HepG2 (cell line): ENCODE measurements at regions not wholly inside any gene's neighbourhood (a gene's known extent, or its start where the extent isn't known, plus 50 kb on each side); places are given as distances from the start of the nearest gene placed in this dataset.

ENCODE experiments used
- CAMTA2 ChIP-seq: sonication (generic); formaldehyde crosslinking; IDR thresholded peaks from 2 replicates; pipeline ENCODE4 v1.4.0; 2020; ENCODE audit warnings: mild to moderate bottlenecking, missing genetic modification reagents, borderline replicate concordance
- CBFB ChIP-seq: sonication (generic); formaldehyde crosslinking; IDR thresholded peaks from 2 replicates; pipeline ENCODE4 v1.4.0; 2020; ENCODE audit warnings: missing genetic modification reagents
- ETV5 ChIP-seq: IDR thresholded peaks from 2 replicates; pipeline ENCODE4 v1.6.1; 2018; ENCODE audit warnings: missing biosample characterization, missing genetic modification reagents, inconsistent platforms, borderline replicate concordance
- HNRNPLL ChIP-seq: fragments of 200-400 bp; formaldehyde crosslinking; IDR thresholded peaks from 2 replicates; pipeline ENCODE4 v1.6.1; 2017; ENCODE audit warnings: mild to moderate bottlenecking, low read depth, low read length; ENCODE audit not compliant: poor library complexity, severe bottlenecking
- JUND ChIP-seq: sonication (generic); formaldehyde crosslinking; IDR thresholded peaks from 2 replicates; pipeline ENCODE4 v1.8.0; 2022; ENCODE audit warnings: mild to moderate bottlenecking, missing genetic modification reagents
- RNF2 ChIP-seq: fragments of 450-650 bp; conservative IDR thresholded peaks from 2 replicates; pipeline ENCODE4 v1.6.1; 2016; ENCODE audit warnings: low read depth
- SMAD9 ChIP-seq: sonication (generic); formaldehyde crosslinking; IDR thresholded peaks from 2 replicates; pipeline ENCODE4 v1.5.1; 2020; ENCODE audit warnings: mild to moderate bottlenecking, missing genetic modification reagents
- SMC3 ChIP-seq: IDR thresholded peaks from 2 replicates; pipeline ENCODE4 v1.6.1; 2011; ENCODE audit warnings: low read length, improper control_type of control experiment
- SRSF1 ChIP-seq: fragments of 200-400 bp; formaldehyde crosslinking; optimal IDR thresholded peaks from 2 replicates; pipeline ENCODE3; 2017; ENCODE audit warnings: mild to moderate bottlenecking, low read depth, low read length, moderate library complexity
- STAG1 ChIP-seq: sonication (generic); formaldehyde crosslinking; IDR thresholded peaks from 2 replicates; pipeline ENCODE4 v1.4.0; 2020; ENCODE audit warnings: missing genetic modification reagents
- YY1 ChIP-seq: IDR thresholded peaks from 2 replicates; pipeline ENCODE4 v1.6.1; 2011; ENCODE audit warnings: low read length, low read depth, moderate library complexity, mild to moderate bottlenecking; ENCODE audit not compliant: insufficient read depth, insufficient replicate concordance
- ZBTB3 ChIP-seq: sonication (generic); formaldehyde crosslinking; IDR thresholded peaks from 2 replicates; pipeline ENCODE4 v1.4.0; 2020; ENCODE audit warnings: low read depth, mild to moderate bottlenecking, moderate library complexity, missing genetic modification reagents, borderline replicate concordance
- ZBTB8A ChIP-seq: sonication (generic); formaldehyde crosslinking; IDR thresholded peaks from 2 replicates; pipeline ENCODE4 v1.4.0; 2020; ENCODE audit warnings: mild to moderate bottlenecking, low read depth, missing genetic modification reagents, borderline replicate concordance
- ZFP90 ChIP-seq: sonication (generic); formaldehyde crosslinking; IDR thresholded peaks from 2 replicates; pipeline ENCODE4 v1.8.0; 2022; ENCODE audit warnings: missing genetic modification reagents, mild to moderate bottlenecking, inconsistent platforms, borderline replicate concordance
- ZNF34 ChIP-seq: sonication (generic); formaldehyde crosslinking; IDR thresholded peaks from 2 replicates; pipeline ENCODE4 v1.4.0; 2020; ENCODE audit warnings: mild to moderate bottlenecking, missing genetic modification reagents, borderline replicate concordance
- ZNF850 ChIP-seq: sonication (generic); formaldehyde crosslinking; conservative IDR thresholded peaks from 2 replicates; pipeline ENCODE4 v1.9.0; 2021; ENCODE audit warnings: mild to moderate bottlenecking, missing genetic modification reagents
- ZSCAN25 ChIP-seq: sonication (generic); formaldehyde crosslinking; IDR thresholded peaks from 2 replicates; pipeline ENCODE4 v1.8.0; 2022; ENCODE audit warnings: mild to moderate bottlenecking, missing genetic modification reagents
- TF ChIP-seq, protein P1 (sequence below): sonication (generic); formaldehyde crosslinking; IDR thresholded peaks from 2 replicates; pipeline ENCODE4 v1.9.0; 2022; ENCODE audit warnings: missing genetic modification reagents, mild to moderate bottlenecking, borderline replicate concordance
- TF ChIP-seq, protein P2 (sequence below): sonication (generic); formaldehyde crosslinking; IDR thresholded peaks from 2 replicates; pipeline ENCODE4 v1.4.0; 2020; ENCODE audit warnings: missing genetic modification reagents
- TF ChIP-seq, protein P3 (sequence below): sonication (generic); formaldehyde crosslinking; IDR thresholded peaks from 2 replicates; pipeline ENCODE4 v1.8.1; 2023; ENCODE audit warnings: mild to moderate bottlenecking, missing genetic modification reagents
- TF ChIP-seq, protein P4 (sequence below): sonication (generic); formaldehyde crosslinking; IDR thresholded peaks from 2 replicates; pipeline ENCODE4 v1.4.0; 2020; ENCODE audit warnings: missing genetic modification reagents, borderline replicate concordance

DNA sequence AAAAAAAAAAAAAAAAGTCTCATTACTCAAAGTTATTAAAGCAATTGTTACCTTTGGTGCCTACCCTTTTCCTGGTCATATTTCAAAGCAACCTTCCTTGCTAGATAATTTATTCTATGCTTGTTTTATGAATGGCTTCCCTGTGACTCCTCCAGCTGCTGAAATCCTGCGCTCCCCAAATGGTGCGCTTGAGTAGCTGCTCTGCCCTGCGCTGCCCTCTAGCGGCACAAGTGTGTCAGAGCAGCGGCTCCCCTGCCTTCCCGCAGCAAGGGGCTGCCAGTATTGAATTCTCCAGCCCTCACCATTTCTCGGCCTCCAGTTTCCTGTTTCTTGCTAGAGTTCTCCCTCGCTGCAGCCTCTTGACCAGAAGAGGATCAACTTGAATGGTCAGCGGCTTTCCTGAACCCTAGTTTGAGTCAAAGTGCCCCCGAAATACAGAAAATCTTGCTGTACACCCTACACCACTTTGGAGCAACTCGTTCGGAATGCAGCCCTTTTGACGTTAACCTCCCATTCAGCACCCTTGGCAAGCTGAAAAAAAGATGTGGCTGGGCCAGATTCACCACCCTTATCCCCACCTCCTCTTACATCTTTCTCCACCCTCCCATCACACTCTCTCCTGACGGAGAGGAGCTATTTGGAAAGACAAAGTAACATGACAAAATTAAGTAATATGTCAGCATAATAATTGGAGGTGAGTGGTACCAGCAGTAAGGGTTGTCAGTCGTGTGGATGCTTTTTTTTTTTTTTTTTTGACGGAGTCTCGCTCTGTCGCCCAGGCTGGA lies 60.4 kb upstream of the KLHL31 start (continued):
- 0 out of 2 replicates have a peak, but pooled peaks have one; percentile 53 for TF ChIP-seq ZSCAN25 (CRISPR knock-in tag)
- no peak for TF ChIP-seq SMAD9 (CRISPR knock-in tag)
- peak; percentile 51 for TF ChIP-seq HNRNPLL
- TF ChIP-seq, protein P1, sequence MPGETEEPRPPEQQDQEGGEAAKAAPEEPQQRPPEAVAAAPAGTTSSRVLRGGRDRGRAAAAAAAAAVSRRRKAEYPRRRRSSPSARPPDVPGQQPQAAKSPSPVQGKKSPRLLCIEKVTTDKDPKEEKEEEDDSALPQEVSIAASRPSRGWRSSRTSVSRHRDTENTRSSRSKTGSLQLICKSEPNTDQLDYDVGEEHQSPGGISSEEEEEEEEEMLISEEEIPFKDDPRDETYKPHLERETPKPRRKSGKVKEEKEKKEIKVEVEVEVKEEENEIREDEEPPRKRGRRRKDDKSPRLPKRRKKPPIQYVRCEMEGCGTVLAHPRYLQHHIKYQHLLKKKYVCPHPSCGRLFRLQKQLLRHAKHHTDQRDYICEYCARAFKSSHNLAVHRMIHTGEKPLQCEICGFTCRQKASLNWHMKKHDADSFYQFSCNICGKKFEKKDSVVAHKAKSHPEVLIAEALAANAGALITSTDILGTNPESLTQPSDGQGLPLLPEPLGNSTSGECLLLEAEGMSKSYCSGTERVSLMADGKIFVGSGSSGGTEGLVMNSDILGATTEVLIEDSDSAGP (CRISPR knock-in tag) = peak; percentile 23; the same call in 1 of the 2 replicates
- no peak for TF ChIP-seq ZBTB3
- TF ChIP-seq ZNF850 (CRISPR knock-in tag) = no peak
- no peak for TF ChIP-seq ZNF34 (CRISPR knock-in tag)
- TF ChIP-seq CAMTA2 (CRISPR knock-in tag) = no peak
- TF ChIP-seq YY1 = peak; percentile 39
- TF ChIP-seq, protein P2, sequence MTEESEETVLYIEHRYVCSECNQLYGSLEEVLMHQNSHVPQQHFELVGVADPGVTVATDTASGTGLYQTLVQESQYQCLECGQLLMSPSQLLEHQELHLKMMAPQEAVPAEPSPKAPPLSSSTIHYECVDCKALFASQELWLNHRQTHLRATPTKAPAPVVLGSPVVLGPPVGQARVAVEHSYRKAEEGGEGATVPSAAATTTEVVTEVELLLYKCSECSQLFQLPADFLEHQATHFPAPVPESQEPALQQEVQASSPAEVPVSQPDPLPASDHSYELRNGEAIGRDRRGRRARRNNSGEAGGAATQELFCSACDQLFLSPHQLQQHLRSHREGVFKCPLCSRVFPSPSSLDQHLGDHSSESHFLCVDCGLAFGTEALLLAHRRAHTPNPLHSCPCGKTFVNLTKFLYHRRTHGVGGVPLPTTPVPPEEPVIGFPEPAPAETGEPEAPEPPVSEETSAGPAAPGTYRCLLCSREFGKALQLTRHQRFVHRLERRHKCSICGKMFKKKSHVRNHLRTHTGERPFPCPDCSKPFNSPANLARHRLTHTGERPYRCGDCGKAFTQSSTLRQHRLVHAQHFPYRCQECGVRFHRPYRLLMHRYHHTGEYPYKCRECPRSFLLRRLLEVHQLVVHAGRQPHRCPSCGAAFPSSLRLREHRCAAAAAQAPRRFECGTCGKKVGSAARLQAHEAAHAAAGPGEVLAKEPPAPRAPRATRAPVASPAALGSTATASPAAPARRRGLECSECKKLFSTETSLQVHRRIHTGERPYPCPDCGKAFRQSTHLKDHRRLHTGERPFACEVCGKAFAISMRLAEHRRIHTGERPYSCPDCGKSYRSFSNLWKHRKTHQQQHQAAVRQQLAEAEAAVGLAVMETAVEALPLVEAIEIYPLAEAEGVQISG (CRISPR knock-in tag) = peak; percentile 20; the same call in 1 of the 2 replicates
- TF ChIP-seq RNF2 = 0 out of 2 replicates have a peak, but pooled peaks have one; percentile 36
- TF ChIP-seq JUND (CRISPR knock-in tag) = no peak
- TF ChIP-seq, protein P3, sequence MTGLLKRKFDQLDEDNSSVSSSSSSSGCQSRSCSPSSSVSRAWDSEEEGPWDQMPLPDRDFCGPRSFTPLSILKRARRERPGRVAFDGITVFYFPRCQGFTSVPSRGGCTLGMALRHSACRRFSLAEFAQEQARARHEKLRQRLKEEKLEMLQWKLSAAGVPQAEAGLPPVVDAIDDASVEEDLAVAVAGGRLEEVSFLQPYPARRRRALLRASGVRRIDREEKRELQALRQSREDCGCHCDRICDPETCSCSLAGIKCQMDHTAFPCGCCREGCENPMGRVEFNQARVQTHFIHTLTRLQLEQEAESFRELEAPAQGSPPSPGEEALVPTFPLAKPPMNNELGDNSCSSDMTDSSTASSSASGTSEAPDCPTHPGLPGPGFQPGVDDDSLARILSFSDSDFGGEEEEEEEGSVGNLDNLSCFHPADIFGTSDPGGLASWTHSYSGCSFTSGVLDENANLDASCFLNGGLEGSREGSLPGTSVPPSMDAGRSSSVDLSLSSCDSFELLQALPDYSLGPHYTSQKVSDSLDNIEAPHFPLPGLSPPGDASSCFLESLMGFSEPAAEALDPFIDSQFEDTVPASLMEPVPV (CRISPR knock-in tag) = no peak
- TF ChIP-seq ZFP90 = no peak
- TF ChIP-seq STAG1 (CRISPR knock-in tag) = peak; percentile 90
- 0 out of 2 replicates have a peak, but pooled peaks have one; percentile 40 for TF ChIP-seq CBFB
- 0 out of 2 replicates have a peak, but pooled peaks have one; percentile 17 for TF ChIP-seq ETV5 (CRISPR knock-in tag)
- peak; percentile 73 for TF ChIP-seq SMC3
- TF ChIP-seq ZBTB8A (CRISPR knock-in tag) = no peak
- TF ChIP-seq SRSF1 = no peak
- TF ChIP-seq, protein P4, sequence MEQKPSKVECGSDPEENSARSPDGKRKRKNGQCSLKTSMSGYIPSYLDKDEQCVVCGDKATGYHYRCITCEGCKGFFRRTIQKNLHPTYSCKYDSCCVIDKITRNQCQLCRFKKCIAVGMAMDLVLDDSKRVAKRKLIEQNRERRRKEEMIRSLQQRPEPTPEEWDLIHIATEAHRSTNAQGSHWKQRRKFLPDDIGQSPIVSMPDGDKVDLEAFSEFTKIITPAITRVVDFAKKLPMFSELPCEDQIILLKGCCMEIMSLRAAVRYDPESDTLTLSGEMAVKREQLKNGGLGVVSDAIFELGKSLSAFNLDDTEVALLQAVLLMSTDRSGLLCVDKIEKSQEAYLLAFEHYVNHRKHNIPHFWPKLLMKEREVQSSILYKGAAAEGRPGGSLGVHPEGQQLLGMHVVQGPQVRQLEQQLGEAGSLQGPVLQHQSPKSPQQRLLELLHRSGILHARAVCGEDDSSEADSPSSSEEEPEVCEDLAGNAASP (CRISPR knock-in tag) = 0 out of 2 replicates have a peak, but pooled peaks have one; percentile 30
